B cell (primary cell): ENCODE measurements at regions not wholly inside any gene's neighbourhood (a gene's known extent, or its start where the extent isn't known, plus 50 kb on each side); places are given as distances from the start of the nearest gene placed in this dataset.

Experiments used
- ATAC-seq: fragments of 200-7000 bp; cut with Tn5 transposase; one replicate; pipeline ENCODE4 v1.10.0; 2021; ENCODE audit warnings: low read depth, mild to moderate bottlenecking, moderate number of reproducible peaks, moderate library complexity
- CTCF ChIA-PET: fragments of 350-600 bp; sonication (Branson Sonifier 250); formaldehyde crosslinking; loops from one replicate; lab custom pipeline; 2021; ENCODE audit warnings: antibody characterized with exemption, inconsistent platforms; lab: Charles Lee
- POLR2A ChIA-PET: fragments of 350-600 bp; sonication (Branson Sonifier 250); formaldehyde crosslinking; loops from one replicate; lab custom pipeline; 2021; ENCODE audit warnings: antibody characterized with exemption; lab: Charles Lee
- DNase-seq: peaks from one replicate; pipeline ENCODE4 v3.0.0; 2013
- H2AFZ ChIP-seq: 2 replicates; pipeline ENCODE4 v1.6.1; 2012; ENCODE audit warnings: mild to moderate bottlenecking, low read depth, low read length; ENCODE audit not compliant: insufficient read depth, poor library complexity, severe bottlenecking
- H3K27ac ChIP-seq, 2 donors: 1 replicate in 1 of 2; 2 replicates in 1 of 2; pipeline ENCODE4 v1.5.1; 2012 to 2013; ENCODE audit warnings: low read length in 2 of 2, mild to moderate bottlenecking in 2 of 2, moderate library complexity in 1 of 2
- H3K27me3 ChIP-seq, 4 experiments: fragments of 200-600 bp in 1 of 4; sonication (generic) in 1 of 4; replicated peaks in 1 of 4; 1 replicate in 2 of 4; 2 replicates in 2 of 4; pipeline versions ENCODE4 v1.6.1 to v1.7.0; 2013 to 2016; ENCODE audit warnings: low read length in 3 of 4, mild to moderate bottlenecking in 2 of 4, mixed read lengths in 1 of 4, moderate library complexity in 1 of 4; ENCODE audit not compliant: insufficient read depth in 4 of 4, control insufficient read depth in 3 of 4; ENCODE audit errors: control extremely low read depth in 1 of 4
- H3K36me3 ChIP-seq, 2 experiments: replicated peaks in 1 of 2; 1 replicate in 1 of 2; 2 replicates in 1 of 2; pipeline versions ENCODE4 v1.6.1 to v1.7.1; 2013; ENCODE audit warnings: low read length in 1 of 2; ENCODE audit not compliant: insufficient read depth in 2 of 2, control insufficient read depth in 1 of 2; ENCODE audit errors: control extremely low read depth in 1 of 2, extremely low read depth in 1 of 2
- H3K4me1 ChIP-seq, 2 donors: fragments of 200-600 bp in 1 of 2; sonication (generic) in 1 of 2; 1 replicate in 1 of 2; 2 replicates in 1 of 2; pipeline versions ENCODE4 v1.5.1 to v1.6.1; 2013 to 2017; ENCODE audit warnings: low read length in 2 of 2; ENCODE audit not compliant: control insufficient read depth in 2 of 2, insufficient read depth in 2 of 2
- H3K4me2 ChIP-seq: replicated peaks from 2 replicates; pipeline ENCODE3; 2012; ENCODE audit warnings: mild to moderate bottlenecking, low read depth, low read length; ENCODE audit not compliant: poor library complexity, severe bottlenecking
- H3K4me3 ChIP-seq, 5 experiments: fragments of 200-600 bp in 1 of 5; sonication (generic) in 1 of 5; 1 replicate in 3 of 5; 2 replicates in 2 of 5; pipeline versions ENCODE4 v1.5.1 to v1.7.0; 2011 to 2016; ENCODE audit warnings: low read length in 4 of 5, mild to moderate bottlenecking in 4 of 5, low read depth in 2 of 5, control low read depth in 1 of 5, moderate library complexity in 1 of 5; ENCODE audit not compliant: insufficient read depth in 1 of 5; ENCODE audit errors: control extremely low read depth in 1 of 5, extremely low read depth in 1 of 5
- H3K79me2 ChIP-seq: fragments of 200-600 bp; sonication (generic); one replicate; pipeline ENCODE4 v1.6.0; 2016; ENCODE audit warnings: low read length; ENCODE audit not compliant: control insufficient read depth, insufficient read depth
- H3K9ac ChIP-seq: fragments of 200-600 bp; sonication (generic); 2 replicates; pipeline ENCODE4 v1.6.1; 2017; ENCODE audit warnings: mild to moderate bottlenecking, low read length, moderate library complexity
- H3K9me3 ChIP-seq, 3 donors: one replicate each; pipeline versions ENCODE4 v1.6.1 to v1.7.1; 2013; ENCODE audit warnings: low read length in 2 of 3; ENCODE audit not compliant: control insufficient read depth in 2 of 3, insufficient read depth in 1 of 3; ENCODE audit errors: control extremely low read depth in 1 of 3
- H4K20me1 ChIP-seq: 2 replicates; pipeline ENCODE4 v1.6.0; 2012; ENCODE audit warnings: mild to moderate bottlenecking, low read length; ENCODE audit not compliant: insufficient read depth, control insufficient read depth, poor library complexity, severe bottlenecking
- H3K27ac Mint-ChIP-seq: one replicate; pipeline ENCODE4 v1.8.0; 2021; ENCODE audit warnings: mixed read lengths
- H3K27me3 Mint-ChIP-seq: one replicate; pipeline ENCODE4 v1.8.0; 2021; ENCODE audit warnings: mixed read lengths
- H3K4me1 Mint-ChIP-seq: one replicate; pipeline ENCODE4 v1.8.0; 2021; ENCODE audit warnings: mixed read lengths
- H3K4me3 Mint-ChIP-seq: one replicate; pipeline ENCODE4 v1.8.0; 2021; ENCODE audit warnings: mixed read lengths
- H3K9me3 Mint-ChIP-seq: one replicate; pipeline ENCODE4 v1.8.0; 2022; ENCODE audit warnings: mixed read lengths; ENCODE audit not compliant: insufficient read depth
- EZH2 ChIP-seq: IDR thresholded peaks from 2 replicates; pipeline ENCODE4 v1.6.1; 2012; ENCODE audit warnings: borderline replicate concordance, low read depth, mild to moderate bottlenecking, moderate library complexity, low read length; ENCODE audit not compliant: insufficient read depth, poor library complexity, severe bottlenecking
- WGBS: methylation state at CpG from one replicate; pipeline ENCODE4 v1.1.5; 2013; ENCODE audit warnings: missing lambda C conversion rate; ENCODE audit not compliant: insufficient coverage; 5-methylcytosine and 5-hydroxymethylcytosine counted together
- intact Hi-C: fragments of 100-400 bp; cut with micrococcal nuclease; formaldehyde crosslinking; loops from one replicate; pipeline ENCODE4 v1.10.0; 2022
- TF ChIP-seq, protein P1 (sequence below): fragments of 200-600 bp; IDR thresholded peaks from one replicate; pipeline ENCODE4 v1.8.0; 2022; ENCODE audit warnings: antibody characterized with exemption, mild to moderate bottlenecking

DNA sequence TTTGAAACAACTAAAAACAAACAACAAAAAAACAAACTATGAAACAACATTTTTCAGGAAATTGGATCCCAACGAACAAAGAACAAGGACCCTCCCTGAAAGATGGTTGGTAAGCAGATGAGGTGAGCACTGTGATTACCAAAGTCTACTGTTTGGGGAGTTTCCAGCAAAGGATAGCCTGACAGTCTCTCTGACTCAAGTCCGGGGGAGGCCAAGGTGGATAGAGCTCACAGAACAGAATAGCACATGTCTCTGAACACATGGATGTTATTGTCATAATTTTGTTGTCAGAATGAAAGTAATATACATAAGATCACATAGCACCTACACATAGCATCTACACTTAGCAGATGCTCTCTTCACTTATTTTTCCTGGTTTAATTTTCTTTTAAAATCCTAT lies 501.3 kb upstream of the TENM4 start:
- no CpG with 5 or more reads among the region's 2 CpGs for WGBS
- TF ChIP-seq, protein P1, sequence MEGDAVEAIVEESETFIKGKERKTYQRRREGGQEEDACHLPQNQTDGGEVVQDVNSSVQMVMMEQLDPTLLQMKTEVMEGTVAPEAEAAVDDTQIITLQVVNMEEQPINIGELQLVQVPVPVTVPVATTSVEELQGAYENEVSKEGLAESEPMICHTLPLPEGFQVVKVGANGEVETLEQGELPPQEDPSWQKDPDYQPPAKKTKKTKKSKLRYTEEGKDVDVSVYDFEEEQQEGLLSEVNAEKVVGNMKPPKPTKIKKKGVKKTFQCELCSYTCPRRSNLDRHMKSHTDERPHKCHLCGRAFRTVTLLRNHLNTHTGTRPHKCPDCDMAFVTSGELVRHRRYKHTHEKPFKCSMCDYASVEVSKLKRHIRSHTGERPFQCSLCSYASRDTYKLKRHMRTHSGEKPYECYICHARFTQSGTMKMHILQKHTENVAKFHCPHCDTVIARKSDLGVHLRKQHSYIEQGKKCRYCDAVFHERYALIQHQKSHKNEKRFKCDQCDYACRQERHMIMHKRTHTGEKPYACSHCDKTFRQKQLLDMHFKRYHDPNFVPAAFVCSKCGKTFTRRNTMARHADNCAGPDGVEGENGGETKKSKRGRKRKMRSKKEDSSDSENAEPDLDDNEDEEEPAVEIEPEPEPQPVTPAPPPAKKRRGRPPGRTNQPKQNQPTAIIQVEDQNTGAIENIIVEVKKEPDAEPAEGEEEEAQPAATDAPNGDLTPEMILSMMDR, result no peak
- TF ChIP-seq EZH2, result no peak
- ChIA-PET CTCF (no interaction called here), POLR2A (no interaction called here)
- Histone ChIP-seq H3K4me3 (no peak overlapping the region), H3K4me2 (no peak overlapping the region), H4K20me1 (no peaks in the 10 kb centered on the region), H3K9ac (no peak overlapping the region), H3K9me3 (no peaks in the 10 kb centered on the region), H3K4me1 (no peaks in the 10 kb centered on the region), H3K27me3 (no peaks in the 10 kb centered on the region), H2AFZ (no peak overlapping the region), H3K79me2 (no peaks in the 10 kb centered on the region), H3K36me3 (no peaks in the 10 kb centered on the region), H3K27ac (no peak overlapping the region)
- H3K27me3 Mint-ChIP-seq, result no peaks in the 10 kb centered on the region
- no peaks in the 10 kb centered on the region for H3K9me3 Mint-ChIP-seq
- H3K4me3 Mint-ChIP-seq, result no peak overlapping the region
- intact Hi-C loops, result no loop called here
- no peaks in the 10 kb centered on the region for H3K4me1 Mint-ChIP-seq
- no peak overlapping the region for H3K27ac Mint-ChIP-seq
- ATAC-seq, result no peak
- DNase-seq, result no peak

DNA sequence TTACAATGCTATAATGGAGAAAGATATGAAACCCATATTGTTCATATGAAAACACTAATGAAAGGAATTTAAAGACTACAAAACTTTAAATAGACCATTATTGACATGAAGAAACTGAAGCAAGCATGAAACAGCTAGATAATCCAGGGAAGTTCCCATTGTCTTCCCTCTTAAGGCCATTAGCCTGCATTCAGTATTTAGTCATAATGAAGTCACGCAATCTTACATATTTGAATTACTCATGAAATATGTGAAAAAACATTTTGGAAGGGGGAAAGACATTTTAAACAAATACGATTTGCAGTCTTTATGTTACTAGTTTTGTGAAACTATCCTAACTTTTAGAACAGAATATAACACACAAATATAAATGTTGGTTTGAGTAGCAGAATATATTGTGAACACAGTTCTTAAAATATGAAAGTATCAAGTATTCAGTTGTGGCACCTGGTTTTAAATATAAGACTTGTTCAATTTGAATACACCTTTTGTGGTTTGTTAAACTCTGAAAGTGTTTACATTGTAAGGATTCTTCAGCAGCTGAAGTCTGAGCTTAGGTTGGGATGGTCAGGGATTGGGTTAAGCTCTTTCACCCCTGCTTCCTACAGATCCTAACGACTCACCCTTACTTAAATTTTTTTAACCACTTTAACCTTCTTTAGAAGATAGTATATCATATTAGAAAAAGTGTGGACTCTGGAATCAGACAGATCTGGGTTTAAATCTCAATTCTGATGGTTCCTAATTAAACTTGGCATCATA lies 500.3 kb upstream of the TENM4 start:
- Histone ChIP-seq H3K9me3 (no peaks in the 10 kb centered on the region), H3K4me1 (no peaks in the 10 kb centered on the region), H2AFZ (no peak overlapping the region), H3K9ac (no peak overlapping the region), H3K4me3 (no peak overlapping the region), H3K79me2 (no peaks in the 10 kb centered on the region), H4K20me1 (no peaks in the 10 kb centered on the region), H3K27ac (no peak overlapping the region), H3K4me2 (no peak overlapping the region), H3K36me3 (no peaks in the 10 kb centered on the region), H3K27me3 (no peaks in the 10 kb centered on the region)
- ChIA-PET POLR2A (no interaction called here), CTCF (no interaction called here)
- no peaks in the 10 kb centered on the region for H3K27me3 Mint-ChIP-seq
- no peaks in the 10 kb centered on the region for H3K9me3 Mint-ChIP-seq
- intact Hi-C loops, result no loop called here
- no peak for TF ChIP-seq EZH2
- TF ChIP-seq, protein P1, result no peak
- no peaks in the 10 kb centered on the region for H3K4me1 Mint-ChIP-seq
- ATAC-seq (no peak), DNase-seq (no peak)
- no CpG with 5 or more reads among the region's 3 CpGs for WGBS
- no peak overlapping the region for H3K27ac Mint-ChIP-seq
- H3K4me3 Mint-ChIP-seq, result no peak overlapping the region
